NCI-H748 (cell line): ENCODE measurements at regions not wholly inside any gene's neighbourhood (a gene's known extent, or its start where the extent isn't known, plus 50 kb on each side); places are given as distances from the start of the nearest gene placed in this dataset.

Experiments
- DNase-seq: peaks from one replicate; lab custom pipeline; 2025; ENCODE audit not compliant: unreplicated experiment; lab: John Stamatoyannopoulos, UW

DNA sequence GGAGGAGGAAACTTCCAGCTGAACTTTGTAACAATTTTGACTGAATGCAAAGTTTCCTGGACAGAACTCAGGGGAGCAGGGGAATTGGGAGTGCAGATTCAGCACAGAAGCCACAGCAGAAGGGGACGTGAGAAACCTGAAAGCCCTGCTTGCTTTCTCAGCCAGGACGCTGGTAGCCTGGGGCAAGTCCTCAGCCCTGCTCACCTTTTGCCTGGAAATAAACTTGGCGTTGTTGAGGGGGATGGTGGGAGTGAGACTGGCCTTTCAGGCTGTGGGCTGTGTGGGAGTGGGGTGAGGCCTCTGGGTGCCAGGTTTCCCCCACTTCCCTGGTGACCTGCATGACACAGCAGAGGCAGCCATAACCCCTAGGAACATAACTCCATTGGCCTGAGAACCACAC lies 238.1 kb upstream of the HS3ST5 start:
- DNase-seq = no peak

DNA sequence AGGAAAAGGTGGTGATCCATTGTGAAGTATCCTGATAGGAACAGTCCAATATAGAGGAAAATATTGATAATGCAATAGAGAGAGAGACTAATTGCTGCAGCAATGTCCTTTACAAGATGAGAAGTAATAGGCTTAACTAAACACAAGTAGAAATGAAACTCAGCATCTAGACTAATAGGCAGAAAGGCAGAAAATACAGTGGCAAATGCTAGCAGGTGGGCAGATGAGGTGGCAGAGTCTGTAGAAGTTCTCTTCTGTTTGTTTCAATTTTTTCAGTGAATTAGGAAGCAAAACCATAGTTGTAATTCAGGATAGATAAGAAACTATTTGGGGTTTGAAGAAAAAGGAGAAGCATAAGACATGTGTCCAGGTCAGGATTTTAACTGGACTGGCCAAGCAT lies 236.7 kb upstream of the HS3ST5 start:
- DNase-seq = no peak

DNA sequence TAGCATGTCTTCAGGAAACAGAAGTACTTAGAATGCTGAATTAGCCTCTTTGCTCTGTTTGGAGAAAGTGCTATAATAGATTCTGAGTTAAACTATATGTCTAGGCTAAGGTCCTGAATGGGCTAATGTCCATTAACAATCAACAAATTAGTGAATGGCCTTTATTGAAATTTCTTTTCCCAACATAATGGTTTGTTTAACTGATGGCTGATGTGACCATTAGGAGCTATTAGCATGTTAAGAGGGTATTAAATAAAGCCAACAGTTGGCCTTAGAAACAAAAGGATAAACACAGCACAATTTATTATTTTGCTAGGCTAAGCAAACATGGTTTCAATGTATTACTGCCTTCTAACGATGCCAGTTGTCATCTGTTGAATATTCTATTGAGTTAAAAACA lies 234.3 kb upstream of the HS3ST5 start:
- DNase-seq = peak; percentile 91

DNA sequence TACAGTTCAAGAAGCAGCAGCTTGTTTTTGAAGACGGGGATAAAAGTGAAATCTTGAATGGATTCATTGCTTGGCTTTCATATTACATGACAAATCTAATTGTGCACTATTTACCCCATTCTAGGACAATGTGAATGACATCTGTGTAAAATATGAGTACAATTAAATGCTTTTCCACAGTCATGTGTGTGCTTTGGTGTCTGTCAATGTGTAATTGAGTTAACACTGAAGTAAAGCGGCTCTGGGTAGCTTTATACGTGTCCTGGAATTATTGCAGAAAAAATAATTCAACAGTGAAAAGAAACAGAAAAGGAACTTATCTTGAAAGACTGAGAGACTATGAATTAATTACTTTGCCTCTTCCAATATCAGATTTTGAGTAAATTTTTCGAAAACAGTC lies 233.5 kb upstream of the HS3ST5 start:
- peak; percentile 22 for DNase-seq

- peak; percentile 14 for DNase-seq
These were observed 226.8 kb upstream of the HS3ST5 start for GRCh38 chr6:114569669-114570068.

DNA sequence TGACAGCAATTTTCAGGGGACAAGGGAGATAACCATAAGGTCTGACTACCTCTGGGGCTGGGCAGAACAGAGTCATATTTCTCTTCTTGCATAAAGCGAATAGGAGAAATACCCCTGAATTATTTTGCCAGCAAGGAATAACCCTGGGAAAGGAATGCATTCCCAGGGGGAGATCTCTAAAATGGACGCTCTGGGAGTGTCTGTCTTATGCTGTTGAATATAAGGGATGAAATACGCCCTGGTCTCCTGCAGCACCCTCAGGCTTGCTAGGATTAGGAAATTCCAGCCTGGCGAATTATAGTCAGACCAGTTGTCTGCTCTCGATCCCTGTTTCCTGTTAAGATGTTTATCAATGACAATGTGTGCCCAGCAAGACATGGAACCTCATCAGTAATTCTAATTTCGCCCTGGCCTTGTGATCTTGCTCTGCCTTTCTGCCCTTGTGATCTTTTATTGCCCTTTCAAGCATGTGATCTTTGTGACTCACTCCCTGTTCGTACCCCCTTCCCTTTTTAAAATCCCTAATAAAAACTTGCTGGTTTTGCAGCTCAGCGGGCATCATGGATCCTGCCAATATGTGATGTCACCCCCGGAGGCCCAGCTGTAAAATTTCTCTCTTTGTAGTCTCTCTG lies 221.6 kb upstream of the HS3ST5 start:
- DNase-seq = no peak

GRCh38 chr6:114559419-114559818 lies 216.6 kb upstream of the HS3ST5 start:
- no peak for DNase-seq

- DNase-seq = no peak
These were observed 215.3 kb upstream of the HS3ST5 start for GRCh38 chr6:114558153-114558552.

DNA sequence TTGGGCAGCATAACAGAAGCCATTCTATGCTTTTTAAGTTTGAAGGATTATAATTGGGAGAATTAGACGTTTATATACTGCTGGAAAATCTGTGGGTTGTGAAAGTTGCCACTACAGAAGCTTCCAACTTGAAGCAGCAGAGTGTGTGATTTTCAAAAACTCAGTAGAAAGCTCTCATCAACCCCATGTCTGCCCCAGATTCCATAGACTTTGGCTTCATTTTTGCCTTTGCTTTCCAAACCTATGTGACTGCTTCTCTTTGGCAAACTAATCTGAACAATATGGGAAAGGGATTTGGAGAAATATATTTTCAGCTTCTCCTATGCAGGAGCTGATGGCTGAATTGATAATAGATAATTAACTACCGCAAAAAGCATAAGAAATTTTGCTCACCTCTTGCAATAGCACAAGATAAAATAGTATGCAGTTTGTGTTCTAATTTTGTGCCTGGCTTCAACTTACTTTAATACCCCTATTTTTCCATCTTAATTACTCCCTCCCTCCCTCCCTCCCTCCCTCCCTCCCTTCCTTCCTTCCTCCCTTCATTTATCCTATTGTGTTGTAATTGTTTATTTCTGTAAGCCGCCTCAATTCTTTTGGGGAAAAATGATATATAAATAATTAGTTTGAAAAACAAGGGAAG lies 214.1 kb upstream of the HS3ST5 start:
- DNase-seq = no peak

- no peak for DNase-seq
These were observed 207.5 kb upstream of the HS3ST5 start for GRCh38 chr6:114550316-114550715.

- DNase-seq = peak; percentile 3
These were observed 200.9 kb upstream of the HS3ST5 start for GRCh38 chr6:114543696-114544095.

- DNase-seq = no peak
These were observed 199.0 kb upstream of the HS3ST5 start for GRCh38 chr6:114541794-114542193.

DNA sequence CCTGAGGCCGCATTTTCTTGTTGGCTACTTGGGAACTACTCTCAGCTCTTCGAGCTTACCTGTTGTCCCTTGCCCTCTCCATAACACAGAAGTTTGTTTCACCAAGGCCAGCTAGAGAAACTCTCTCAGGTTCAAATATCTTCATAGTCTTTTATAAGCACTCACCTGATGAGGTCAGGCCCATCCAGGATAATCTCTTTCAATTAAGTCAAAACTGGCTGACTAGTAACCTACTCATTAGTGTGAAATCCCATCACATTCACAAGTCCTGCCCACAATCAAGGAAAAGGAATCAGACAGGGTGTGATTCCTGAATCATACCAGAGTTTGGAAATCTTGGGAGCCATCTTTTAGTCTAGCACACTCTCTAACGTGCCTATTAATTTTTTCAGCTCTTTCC lies 195.2 kb upstream of the HS3ST5 start:
- DNase-seq = no peak

- DNase-seq = no peak
These were observed 192.0 kb upstream of the HS3ST5 start for GRCh38 chr6:114534813-114535212.

DNA sequence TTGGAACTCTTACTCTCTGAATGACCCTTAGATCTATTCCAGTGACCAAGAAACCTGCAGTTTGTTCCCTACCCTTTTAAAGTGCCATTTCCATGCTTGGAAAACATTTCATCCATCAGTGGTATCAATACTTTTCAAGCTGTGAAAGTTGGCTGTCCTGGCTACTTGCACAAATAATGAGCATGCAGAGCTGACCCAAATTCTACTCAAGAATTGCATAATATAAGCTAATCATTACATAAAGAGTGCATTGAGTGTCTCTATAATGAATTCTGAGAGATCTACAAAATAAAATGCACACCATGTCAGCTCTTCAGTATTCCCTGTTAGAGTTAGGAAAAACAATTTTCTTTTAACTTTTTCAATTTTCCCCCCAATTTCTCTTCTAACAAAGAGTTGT lies 181.3 kb upstream of the HS3ST5 start:
- no peak for DNase-seq

GRCh38 chr6:114523508-114523907 lies 180.7 kb upstream of the HS3ST5 start:
- no peak for DNase-seq

- DNase-seq = no peak
These were observed 179.1 kb upstream of the HS3ST5 start for GRCh38 chr6:114521926-114522325.

- no peak for DNase-seq
These were observed 178.2 kb upstream of the HS3ST5 start for GRCh38 chr6:114520976-114521375.

GRCh38 chr6:114514170-114514569 lies 171.3 kb upstream of the HS3ST5 start:
- DNase-seq = no peak

DNA sequence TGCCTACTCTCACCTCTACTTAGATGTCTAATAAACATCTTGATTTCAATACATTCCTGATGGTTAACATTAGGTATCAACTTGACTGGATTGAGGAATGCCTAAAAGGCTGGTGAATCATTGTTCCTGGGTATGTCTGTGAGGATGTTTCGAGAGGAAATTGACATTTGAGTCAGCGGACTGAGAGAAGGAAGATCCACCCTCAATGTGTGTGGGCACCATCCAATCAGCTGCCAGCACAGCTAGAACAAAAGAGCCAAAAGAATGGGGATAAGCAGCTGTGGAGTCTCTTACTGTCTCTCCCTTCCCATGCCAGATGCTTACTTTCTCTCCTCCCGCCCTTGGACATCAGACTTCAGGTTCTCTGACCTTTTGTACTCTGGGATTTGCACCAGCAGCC lies 128.6 kb upstream of the HS3ST5 start:
- DNase-seq = no peak

DNA sequence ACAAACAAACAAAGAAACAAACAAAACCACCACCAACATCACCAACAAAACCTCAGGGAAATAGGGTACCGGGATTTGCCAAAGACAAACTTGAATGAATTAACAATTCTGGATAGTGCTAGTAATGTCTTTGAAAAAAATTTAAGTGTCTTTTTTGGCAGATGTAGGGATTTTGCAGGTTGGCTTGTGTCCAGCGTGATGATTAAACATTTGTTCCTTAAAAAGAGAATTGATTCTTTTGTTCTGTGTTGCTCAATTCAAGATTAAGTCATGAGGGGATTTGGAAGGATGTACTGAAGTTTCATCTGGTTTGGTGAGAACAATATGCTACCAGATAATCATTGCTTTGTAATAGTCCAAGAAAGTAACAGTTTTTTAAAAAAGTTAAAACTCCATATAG lies 125.1 kb upstream of the HS3ST5 start:
- DNase-seq = no peak

GRCh38 chr6:114465511-114465910 lies 122.7 kb upstream of the HS3ST5 start:
- DNase-seq = no peak

GRCh38 chr6:114453737-114454276 lies 111.0 kb upstream of the HS3ST5 start:
- DNase-seq = no peak
